HG02852 (cell line): ENCODE measurements at regions not wholly inside any gene's neighbourhood (a gene's known extent, or its start where the extent isn't known, plus 50 kb on each side); places are given as distances from the start of the nearest gene placed in this dataset.
A peak's percentile ranks its signal among the peaks of the same experiment; 100 is the strongest.

ENCODE experiments used
- ATAC-seq: cut with Tn5 transposase; IDR thresholded peaks from one replicate; pipeline ENCODE4 v1.9.1; 2021; ENCODE audit warnings: mild to moderate bottlenecking, moderate library complexity; ENCODE audit not compliant: unreplicated experiment

DNA sequence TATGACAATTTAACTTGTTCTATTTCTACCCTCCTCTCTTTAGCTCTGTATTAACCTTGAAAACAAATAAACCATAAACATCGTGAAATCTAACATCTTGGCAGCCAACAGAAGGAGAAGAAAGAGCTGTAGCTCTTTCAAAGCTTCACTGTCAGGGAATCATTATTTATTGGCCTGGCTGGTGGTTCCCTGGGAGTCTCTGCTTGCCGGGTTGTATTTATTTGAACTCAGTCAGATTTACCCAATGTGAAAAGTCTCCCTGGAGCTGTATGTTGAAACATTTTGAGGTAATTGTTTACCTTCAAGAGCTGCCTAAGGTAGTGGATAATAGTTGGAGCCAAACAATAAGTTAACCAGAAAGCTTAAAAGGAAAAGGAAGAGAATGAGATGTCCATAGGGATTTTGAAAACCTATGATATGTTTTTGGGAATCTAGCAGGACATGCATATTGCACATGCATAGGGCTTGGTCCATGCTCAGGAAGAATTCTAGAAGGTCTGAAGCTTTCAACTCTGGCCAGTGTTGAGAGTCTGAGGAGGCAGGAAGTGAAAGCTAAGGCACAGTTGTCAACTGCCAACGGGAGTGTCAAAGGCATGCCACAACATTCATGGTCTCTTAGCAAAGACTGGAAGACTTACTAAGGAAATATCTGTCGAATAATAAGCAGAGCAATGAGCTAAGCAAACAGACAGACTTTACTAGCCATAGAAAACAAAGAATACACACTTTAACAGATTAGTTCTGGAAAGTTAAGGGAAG, 621.6 kb downstream of the PCDH7 start:
- no peak for ATAC-seq

DNA sequence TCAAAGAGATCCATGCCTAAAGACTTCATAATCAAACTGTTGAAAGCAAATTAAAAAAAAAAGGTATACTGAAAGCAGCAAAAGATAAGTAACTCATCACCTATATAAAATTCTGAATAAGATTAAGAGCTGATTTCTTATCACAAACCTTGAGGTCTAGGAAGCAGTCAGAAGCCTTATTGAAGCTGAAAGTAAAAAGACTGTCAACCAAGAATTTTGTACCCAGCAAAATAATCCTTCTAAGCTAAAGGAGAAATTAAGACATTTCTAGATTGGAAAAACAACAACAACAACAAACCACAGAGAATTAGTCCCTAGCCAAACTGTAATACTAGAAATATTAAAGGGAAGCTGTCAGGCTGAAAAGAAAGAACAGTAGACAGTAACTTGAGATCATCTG, 622.9 kb downstream of the PCDH7 start:
- no peak for ATAC-seq

DNA sequence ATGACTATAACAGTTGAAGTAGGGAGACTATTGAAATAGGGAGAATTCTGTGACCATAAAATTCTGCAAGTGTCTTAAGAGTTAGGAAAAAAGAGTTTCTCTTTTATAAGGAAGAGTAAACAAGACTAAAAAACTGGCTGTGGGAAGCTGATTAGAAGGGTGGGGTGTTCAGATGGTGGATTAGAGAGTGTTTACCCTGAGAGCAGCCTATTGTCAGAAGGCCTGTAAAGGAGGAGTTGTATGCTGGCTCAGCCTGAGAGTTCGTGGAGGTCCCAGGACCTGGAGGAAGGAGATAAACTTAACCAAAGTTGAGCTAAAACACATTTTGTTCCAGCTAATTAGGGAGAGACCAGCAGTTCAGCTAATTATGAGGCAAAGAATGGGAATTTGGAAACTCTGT, 629.7 kb downstream of the PCDH7 start:
- ATAC-seq: no peak

- no peak for ATAC-seq
Measured at GRCh38 chr4:31351695-31352094, 631.5 kb downstream of the PCDH7 start.

GRCh38 chr4:31356839-31357238, 636.7 kb downstream of the PCDH7 start:
- no peak for ATAC-seq

GRCh38 chr4:31360786-31361185, 640.6 kb downstream of the PCDH7 start:
- ATAC-seq: no peak

- ATAC-seq: no peak
Measured at GRCh38 chr4:31362756-31363155, 642.6 kb downstream of the PCDH7 start.

DNA sequence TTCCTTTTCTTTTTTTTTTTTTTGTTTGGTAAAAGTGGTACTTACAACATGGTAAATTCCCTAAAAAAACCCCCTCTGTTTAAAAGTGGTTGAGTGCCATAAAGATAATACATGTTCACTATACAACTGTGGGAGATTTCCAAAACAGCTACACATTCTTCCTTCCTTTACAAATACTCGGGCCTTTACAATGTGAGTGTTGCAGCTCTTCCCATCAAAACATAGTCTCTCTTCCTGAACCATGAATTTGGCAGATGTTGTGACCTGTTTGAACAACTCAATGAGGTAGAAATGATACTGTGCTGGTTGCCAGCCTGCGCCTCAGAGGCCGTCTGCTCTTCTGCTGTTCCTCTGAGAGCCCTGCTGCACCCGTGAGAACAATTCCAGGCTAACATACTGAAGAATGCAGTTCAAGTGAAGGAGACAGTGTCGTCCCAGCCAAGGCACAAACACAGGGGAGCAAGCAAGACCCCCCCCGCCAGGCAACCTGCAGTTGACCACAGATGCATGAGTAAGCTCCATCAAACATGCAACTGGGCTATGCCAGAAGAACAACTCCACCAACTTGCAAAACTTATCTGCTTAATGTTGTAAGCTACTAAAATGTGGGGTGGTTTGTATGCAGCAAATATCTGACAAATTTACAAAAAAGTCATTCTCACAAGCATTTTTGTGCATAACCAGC, 645.0 kb downstream of the PCDH7 start:
- ATAC-seq: no peak

DNA sequence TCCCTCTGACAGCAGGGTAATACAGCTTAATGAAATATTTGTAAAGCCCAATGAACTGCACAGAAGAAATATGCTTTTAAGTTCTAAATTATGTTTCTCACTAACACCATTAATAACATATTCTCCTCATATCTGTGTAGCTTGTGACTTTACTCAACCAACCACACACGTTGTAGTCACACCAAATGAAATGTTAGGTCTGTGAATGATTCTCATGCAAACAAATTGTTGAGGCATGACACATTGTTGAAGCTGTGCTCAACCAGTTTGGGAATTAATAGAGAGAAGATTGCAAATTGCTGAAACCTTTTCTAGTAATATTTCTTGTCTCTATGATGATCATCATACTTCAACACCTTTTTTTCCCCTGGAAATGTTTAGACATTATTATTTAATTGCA, 645.9 kb downstream of the PCDH7 start:
- no peak for ATAC-seq

- peak; percentile 99 for ATAC-seq
Measured at GRCh38 chr4:31370866-31371465, 650.8 kb downstream of the PCDH7 start.

- no peak for ATAC-seq
Measured at GRCh38 chr4:31374256-31374960, 654.2 kb downstream of the PCDH7 start.

GRCh38 chr4:31375936-31376335, 655.8 kb downstream of the PCDH7 start:
- no peak for ATAC-seq

GRCh38 chr4:31379364-31379763, 659.2 kb downstream of the PCDH7 start:
- no peak for ATAC-seq

DNA sequence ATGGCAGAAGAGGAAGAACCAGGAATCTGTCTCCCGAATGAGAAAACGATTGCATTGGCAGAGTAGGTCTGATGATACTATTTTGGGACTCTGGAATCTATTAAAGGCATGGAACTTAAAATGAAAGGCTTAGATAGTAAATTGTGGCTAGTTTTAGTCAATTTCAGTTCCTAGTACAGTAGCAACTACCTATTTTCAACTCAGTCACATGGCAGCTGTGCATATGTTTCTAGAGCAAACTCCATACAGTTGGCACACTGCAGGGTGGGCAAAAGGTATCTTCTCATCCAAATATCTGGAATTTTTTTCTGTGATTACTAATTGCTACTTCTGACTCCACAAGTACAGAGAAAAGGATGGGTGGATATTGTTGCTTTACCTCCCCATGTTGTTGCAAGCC, 663.6 kb downstream of the PCDH7 start:
- no peak for ATAC-seq

DNA sequence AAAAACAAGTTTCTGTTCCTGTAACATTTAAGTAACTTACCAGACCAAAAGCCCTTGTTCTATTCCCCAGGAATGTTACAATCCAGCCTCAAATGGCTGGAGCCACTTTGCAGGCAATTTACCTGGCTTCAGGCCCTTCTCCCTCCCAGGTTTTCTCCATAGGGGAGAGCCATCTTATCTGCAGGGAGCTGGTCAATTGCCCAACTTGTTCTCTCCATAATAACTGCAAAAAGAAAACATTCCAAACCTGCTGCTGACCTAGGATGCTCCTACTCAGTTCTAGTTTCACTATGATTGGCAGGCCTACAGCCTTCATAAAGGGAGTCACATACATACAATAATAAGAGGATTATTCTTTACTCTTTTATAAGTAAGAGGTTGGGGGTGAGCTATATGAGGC, 670.7 kb downstream of the PCDH7 start:
- ATAC-seq: no peak

DNA sequence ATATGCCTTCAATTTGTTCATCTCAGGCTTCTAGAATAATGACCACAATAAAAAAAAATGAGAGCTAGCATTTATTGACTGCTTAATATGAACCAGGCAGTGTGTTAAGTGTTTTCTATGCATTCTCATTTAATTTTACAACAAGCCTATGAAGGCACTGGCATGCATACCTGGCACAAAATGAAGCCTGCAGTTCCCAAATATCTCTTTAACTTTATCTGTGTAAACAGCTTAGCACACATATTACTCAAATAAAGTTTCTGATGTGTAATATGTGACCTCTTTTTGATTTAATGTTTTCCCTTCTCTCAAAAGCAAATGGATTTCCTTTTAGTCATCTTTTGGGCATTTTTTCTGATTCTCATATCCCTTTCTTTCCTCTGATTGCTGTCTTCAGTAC, 671.8 kb downstream of the PCDH7 start:
- no peak for ATAC-seq

DNA sequence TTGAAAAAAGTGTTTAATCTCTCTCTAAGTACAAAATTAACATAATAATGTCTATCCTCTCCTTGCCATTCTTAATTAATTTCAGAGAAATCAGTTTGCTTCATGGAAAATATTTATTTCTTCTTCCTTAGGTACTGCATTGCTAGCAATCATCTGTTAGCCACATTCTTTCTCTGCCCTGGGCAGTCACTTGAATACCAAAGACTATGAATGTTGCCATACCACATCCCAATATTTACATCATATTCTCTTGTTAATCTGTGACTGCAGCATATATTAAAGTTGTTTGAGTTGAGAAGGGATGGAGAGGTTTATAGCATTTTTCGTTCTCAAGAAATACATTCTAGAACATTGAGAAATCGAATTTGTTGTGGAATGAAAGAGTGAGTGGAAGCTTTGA, 672.8 kb downstream of the PCDH7 start:
- ATAC-seq: no peak

DNA sequence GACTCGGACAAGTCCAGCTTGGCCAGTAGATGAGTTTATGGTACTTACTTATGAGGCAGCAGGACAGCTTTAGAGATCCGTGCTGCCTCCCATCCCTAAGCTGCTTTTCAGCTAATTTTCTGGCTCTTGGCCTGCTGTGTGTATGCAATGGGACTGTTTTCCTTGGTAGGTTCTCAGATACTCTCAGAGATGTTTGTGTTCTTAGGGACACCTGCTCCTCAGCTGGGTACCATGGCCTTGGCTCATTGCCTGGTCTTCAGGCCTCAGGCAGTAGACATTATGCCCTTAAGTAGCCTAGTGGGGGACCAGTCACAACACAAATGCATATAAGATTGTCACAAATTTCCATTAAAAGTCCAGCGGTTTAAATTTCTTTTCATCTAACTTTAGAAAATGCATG, 688.0 kb downstream of the PCDH7 start:
- no peak for ATAC-seq

DNA sequence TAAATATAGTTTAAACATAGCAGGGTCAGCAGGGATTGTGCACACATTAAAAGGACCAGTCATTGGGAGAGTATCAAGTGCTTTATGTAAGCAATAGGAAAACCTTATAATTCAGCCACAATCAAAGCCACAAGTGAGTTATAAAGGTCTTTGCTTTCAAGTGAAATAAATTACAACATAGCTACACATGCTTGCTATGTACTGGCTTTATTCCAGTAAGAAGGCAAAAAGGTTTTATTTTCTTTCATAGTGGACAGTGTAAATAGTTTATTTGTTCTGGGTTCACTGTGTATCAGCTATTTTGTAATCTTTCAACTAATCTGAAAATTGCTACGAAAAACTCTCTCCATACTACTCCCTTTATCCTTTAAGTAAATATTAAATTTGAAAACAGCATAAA, 691.4 kb downstream of the PCDH7 start:
- no peak for ATAC-seq

GRCh38 chr4:31415629-31416028, 695.5 kb downstream of the PCDH7 start:
- no peak for ATAC-seq

DNA sequence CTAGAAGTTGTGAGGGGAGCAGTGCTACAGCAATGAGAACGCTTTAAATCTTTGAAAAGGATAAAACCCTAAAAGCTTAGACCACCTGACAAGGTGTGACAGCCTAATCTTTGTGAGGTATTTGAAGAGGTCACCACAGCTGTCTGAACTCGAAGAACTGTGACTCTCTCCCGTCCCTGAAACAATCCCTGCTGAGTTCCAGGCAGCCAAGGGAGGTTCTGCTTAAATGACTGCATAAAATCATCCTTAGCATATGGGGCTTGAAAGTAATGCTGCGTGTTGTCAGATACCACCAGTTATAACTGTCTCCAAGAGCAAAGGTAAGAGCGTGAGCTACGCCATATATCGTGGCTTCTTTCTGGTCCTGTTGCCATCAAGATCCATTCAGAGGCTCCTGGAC, 696.3 kb downstream of the PCDH7 start:
- ATAC-seq: no peak

- ATAC-seq: no peak
Measured at GRCh38 chr4:31417040-31417439, 696.9 kb downstream of the PCDH7 start.
